Right atrium auricular region (tissue), 2 donors: ENCODE measurements at regions not wholly inside any gene's neighbourhood (a gene's known extent, or its start where the extent isn't known, plus 50 kb on each side); places are given as distances from the start of the nearest gene placed in this dataset.

Experiments used
- DNase-seq: peaks from one replicate; pipeline ENCODE4 v3.0.0-alpha.2; 2019; ENCODE audit warnings: low spot score
- H3K27ac ChIP-seq, 2 donors: fragments of 200-600 bp; sonication (generic); 1 replicate in 1 of 2; 2 replicates in 1 of 2; pipeline ENCODE4 v1.5.1; 2016 to 2019
- H3K27me3 ChIP-seq, 2 donors: fragments of 200-600 bp; sonication (generic); one replicate each; pipeline versions ENCODE4 v1.5.1 to v1.6.0; 2017 to 2019
- H3K36me3 ChIP-seq: fragments of 200-600 bp; sonication (generic); one replicate; pipeline ENCODE4 v1.5.1; 2016
- H3K4me1 ChIP-seq, 2 donors: fragments of 200-600 bp; sonication (generic); one replicate each; pipeline versions ENCODE4 v1.5.1 to v1.6.0; 2017 to 2019
- H3K4me3 ChIP-seq, 2 donors: fragments of 200-600 bp; sonication (generic); 1 replicate in 1 of 2; 2 replicates in 1 of 2; pipeline ENCODE4 v1.5.1; 2017 to 2019; ENCODE audit warnings: mild to moderate bottlenecking in 1 of 2, moderate library complexity in 1 of 2
- H3K9me3 ChIP-seq, 2 donors: fragments of 200-600 bp; sonication (generic); one replicate each; pipeline ENCODE4 v1.5.1; 2019
- TF ChIP-seq, protein P1 (sequence below), 2 donors: fragments of 200-600 bp; sonication (generic); IDR thresholded peaks; one replicate each; pipeline ENCODE4 v1.5.1; 2019; ENCODE audit warnings: antibody characterized with exemption in 2 of 2

DNA sequence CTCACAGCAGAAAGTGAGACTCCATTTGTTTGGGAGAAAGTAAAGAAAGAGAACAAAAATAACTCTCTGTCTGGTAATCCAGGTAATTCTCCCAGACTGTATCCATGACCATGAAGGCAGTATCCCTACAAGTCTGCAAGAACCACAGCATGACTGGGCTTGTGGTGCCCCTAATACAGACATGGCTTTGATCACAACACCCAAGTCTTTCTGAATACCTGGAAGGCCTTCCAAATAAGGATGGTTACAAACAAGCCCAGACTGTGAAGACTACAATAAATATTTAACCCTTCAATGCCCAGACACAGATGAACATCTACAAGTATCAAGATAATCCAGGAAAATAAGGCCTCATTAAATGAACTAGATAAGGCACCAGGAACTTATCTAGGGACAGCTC lies 481.1 kb upstream of the RORB start:
- Histone ChIP-seq H3K4me1 (no peaks in the 10 kb centered on the region), H3K4me3 (no peak overlapping the region), H3K27me3 (no peaks in the 10 kb centered on the region), H3K9me3 (no peaks in the 10 kb centered on the region), H3K36me3 (no peaks in the 10 kb centered on the region), H3K27ac (no peak overlapping the region)
- DNase-seq = no peak
- TF ChIP-seq, protein P1, sequence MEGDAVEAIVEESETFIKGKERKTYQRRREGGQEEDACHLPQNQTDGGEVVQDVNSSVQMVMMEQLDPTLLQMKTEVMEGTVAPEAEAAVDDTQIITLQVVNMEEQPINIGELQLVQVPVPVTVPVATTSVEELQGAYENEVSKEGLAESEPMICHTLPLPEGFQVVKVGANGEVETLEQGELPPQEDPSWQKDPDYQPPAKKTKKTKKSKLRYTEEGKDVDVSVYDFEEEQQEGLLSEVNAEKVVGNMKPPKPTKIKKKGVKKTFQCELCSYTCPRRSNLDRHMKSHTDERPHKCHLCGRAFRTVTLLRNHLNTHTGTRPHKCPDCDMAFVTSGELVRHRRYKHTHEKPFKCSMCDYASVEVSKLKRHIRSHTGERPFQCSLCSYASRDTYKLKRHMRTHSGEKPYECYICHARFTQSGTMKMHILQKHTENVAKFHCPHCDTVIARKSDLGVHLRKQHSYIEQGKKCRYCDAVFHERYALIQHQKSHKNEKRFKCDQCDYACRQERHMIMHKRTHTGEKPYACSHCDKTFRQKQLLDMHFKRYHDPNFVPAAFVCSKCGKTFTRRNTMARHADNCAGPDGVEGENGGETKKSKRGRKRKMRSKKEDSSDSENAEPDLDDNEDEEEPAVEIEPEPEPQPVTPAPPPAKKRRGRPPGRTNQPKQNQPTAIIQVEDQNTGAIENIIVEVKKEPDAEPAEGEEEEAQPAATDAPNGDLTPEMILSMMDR (IDR thresholded peaks at IDR 0.05) = no peak

DNA sequence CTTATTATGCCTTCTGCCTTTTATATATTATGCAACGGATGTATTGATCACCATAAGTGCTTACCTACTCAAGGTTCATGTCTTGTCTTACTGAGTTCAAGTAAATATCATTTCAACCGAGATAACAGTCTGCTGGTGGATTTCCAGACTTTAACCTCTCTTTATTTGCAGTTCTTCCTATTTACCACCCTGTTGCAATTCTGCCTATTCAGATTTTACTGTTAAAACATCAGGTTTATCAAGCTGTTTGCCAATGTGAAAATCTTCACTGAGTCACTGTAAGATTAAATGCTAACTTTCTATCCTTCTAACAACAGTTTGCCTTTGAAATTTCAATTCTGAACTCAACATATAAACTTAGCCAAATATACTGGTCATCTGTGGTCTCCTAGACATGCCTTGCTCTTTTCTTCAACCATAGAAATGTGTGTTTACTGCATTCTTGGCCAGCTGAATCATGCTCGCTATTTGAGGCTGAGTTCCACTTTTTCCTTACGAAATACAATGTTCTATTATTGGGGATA lies 471.7 kb upstream of the RORB start:
- no peaks in the 10 kb centered on the region for H3K27me3 ChIP-seq
- H3K4me1 ChIP-seq = no peaks in the 10 kb centered on the region
- no peak overlapping the region for H3K27ac ChIP-seq
- H3K36me3 ChIP-seq = no peaks in the 10 kb centered on the region
- no peak for DNase-seq
- no peak overlapping the region for H3K4me3 ChIP-seq
- TF ChIP-seq, protein P1 (IDR thresholded peaks at IDR 0.05) = no peak
- H3K9me3 ChIP-seq = no peaks in the 10 kb centered on the region

DNA sequence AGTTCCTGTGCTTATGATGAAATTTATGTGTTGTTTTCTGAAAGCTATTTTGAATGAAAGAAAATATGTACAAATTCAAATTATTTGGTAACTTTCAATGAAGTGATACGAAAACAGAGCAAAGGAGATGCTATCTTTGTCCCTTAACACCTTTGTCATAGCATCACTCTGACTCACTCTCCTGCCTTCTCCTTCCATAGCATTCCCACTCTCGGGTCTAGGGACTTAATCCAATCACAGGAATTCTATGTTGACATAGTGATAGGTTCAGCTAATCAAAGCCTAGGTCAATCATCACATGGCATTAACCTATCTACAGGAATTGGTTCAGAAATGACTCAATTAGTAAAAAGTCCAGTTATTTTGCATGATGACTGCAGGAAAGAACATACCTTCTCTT lies 464.7 kb upstream of the RORB start:
- Histone ChIP-seq H3K4me3 (no peak overlapping the region), H3K27ac (no peak overlapping the region), H3K4me1 (no peaks in the 10 kb centered on the region), H3K9me3 (no peaks in the 10 kb centered on the region), H3K27me3 (no peaks in the 10 kb centered on the region), H3K36me3 (no peaks in the 10 kb centered on the region)
- DNase-seq = no peak
- TF ChIP-seq, protein P1 (IDR thresholded peaks at IDR 0.05) = no peak

DNA sequence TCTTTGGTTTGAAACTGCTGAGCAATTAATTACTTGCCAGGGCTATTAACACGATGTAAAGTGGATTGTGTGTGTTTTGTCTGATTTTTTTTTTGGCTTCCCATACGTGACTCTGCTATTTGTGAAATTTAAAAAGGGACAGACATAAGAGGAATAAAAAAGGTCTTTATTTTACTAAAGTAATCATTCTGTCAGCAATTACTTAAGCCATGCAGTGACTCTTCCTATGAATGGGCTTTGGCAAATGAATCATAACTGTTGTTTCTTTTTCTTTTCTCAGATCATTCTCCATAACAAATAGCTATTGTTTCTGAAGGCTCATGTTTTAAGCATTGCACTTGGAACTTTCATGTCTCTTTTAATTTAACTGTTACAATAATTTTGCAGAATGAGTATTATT lies 461.3 kb upstream of the RORB start:
- Histone ChIP-seq H3K9me3 (no peaks in the 10 kb centered on the region), H3K27me3 (no peaks in the 10 kb centered on the region), H3K4me1 (no peaks in the 10 kb centered on the region), H3K27ac (no peak overlapping the region), H3K36me3 (no peaks in the 10 kb centered on the region), H3K4me3 (no peak overlapping the region)
- DNase-seq = no peak
- TF ChIP-seq, protein P1 (IDR thresholded peaks at IDR 0.05) = no peak

DNA sequence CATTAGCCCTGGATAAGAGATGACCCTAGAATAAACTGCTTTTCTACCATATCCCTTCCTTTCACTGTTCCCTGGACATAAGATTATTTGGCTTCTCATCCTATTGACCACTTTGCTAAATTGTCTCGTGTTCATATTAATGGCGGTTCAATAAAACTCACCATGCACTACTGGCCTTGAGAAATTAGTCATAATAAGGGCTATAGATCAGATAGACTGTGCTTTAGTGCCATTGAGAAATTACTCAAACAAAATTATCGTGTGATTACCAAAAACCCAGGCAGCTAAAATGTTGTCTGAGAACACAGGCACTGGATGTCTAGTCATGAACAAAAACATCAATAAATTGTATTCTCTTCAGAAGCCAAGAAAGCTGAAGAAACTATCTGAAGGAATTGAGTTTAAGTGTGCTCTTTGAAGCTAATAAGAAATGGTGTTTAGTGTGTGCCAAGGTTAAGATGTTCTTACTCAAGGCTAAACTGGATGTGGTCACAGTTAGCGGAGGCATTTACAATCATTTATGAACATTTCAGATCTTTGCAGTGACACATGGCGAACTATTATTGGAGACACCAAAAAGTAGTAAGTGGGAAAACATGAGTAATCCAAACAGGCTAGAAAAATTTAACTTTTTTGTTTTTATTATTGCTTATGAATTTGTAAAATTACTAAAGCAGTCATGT lies 460.4 kb upstream of the RORB start:
- no peak overlapping the region for H3K4me3 ChIP-seq
- no peak for DNase-seq
- no peaks in the 10 kb centered on the region for H3K27me3 ChIP-seq
- H3K9me3 ChIP-seq = no peaks in the 10 kb centered on the region
- TF ChIP-seq, protein P1 (IDR thresholded peaks at IDR 0.05) = no peak
- no peaks in the 10 kb centered on the region for H3K36me3 ChIP-seq
- H3K4me1 ChIP-seq = no peaks in the 10 kb centered on the region
- no peak overlapping the region for H3K27ac ChIP-seq

DNA sequence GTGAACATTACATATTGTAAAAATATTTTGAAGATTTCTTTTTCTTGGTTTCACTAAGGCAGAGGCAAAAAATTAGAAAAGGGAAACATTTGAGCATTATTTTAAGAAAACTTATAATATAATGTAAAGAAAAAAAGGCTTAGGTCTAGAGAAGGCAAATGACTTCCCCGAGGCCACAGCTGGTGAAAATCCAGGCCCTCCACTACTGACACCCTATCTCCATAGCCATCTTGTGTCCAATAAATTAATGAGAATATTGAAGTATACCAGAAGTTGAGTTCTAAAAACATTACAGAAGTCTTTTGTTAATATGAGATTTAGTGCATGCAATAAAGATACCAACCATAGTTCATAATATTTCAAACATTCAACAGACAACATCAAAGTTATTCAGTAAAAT lies 459.9 kb upstream of the RORB start:
- Histone ChIP-seq H3K36me3 (no peaks in the 10 kb centered on the region), H3K27me3 (no peaks in the 10 kb centered on the region), H3K9me3 (no peaks in the 10 kb centered on the region), H3K4me1 (no peaks in the 10 kb centered on the region), H3K27ac (no peak overlapping the region), H3K4me3 (no peak overlapping the region)
- TF ChIP-seq, protein P1 (IDR thresholded peaks at IDR 0.05) = no peak
- DNase-seq = no peak
